ENCODE measurements at regions not wholly inside any gene's neighbourhood (a gene's known extent, or its start where the extent isn't known, plus 50 kb on each side); places are given as distances from the start of the nearest gene placed in this dataset.
"Not testable (repeated sequence)": the region's sequence is repeated elsewhere in the genome, so short reads cannot be mapped to it uniquely, and the experiment has no call there.

DNA sequence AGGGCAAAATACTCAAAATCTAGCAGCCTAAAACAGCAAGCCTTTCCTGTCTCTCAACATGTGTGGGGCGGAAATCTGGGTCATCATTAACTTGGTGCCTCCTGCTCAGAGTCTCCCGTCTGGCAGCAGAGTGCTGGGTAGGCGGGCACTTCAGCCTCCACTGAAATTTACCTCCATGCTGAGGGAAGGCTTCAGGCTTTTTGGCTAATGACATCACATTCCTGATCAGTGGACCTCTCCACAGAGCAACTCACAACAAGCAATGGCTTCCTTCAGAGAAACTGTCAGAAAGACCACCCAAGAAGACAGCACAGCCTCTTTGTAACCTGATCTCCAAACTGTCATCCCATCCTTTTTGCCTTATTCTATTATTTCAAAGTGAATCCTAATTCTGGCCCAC lies 1109.0 kb downstream of the UQCRFS1 start:
- no peak for DNase-seq

DNA sequence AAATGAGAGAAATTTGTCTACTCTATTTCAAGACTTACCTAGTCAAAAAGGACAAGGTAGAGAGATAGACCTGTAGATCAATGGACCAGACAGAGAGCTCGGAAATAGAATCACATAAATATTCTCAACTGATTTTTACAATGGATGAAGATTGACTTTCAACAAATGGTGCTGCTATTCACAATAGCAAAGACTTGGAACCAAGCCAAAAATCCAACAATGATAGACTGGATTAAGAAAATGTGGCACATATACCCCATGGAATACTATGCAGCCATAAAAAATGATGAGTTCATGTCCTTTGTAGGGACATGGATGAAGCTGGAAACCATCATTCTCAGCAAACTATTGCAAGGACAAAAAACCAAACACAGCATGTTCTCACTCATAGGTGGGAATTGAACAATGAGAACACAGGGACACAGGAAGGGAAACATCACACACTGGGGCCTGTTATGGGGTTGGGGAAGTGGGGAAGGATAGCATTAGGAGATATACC lies 1128.2 kb downstream of the UQCRFS1 start:
- DNase-seq, result not testable (repeated sequence)

DNA sequence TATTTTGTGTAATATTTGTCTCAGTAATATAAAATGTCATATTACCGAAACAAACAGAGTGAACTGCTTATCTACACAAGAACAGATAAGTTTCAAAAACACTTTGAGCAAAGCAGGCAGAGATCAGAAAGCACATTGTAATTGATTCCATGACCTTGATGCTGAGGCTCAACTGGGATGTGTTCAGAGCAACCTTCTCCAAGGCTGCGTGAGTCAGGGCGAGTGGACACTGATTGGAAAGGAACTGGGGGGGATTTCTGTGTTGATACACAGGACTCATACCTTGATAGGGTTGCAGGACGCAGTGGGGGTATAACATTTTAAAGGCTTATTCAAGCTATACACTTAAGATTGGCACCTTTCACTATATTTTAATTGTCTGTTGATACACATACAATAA lies 1136.3 kb downstream of the UQCRFS1 start:
- no peak for DNase-seq

DNA sequence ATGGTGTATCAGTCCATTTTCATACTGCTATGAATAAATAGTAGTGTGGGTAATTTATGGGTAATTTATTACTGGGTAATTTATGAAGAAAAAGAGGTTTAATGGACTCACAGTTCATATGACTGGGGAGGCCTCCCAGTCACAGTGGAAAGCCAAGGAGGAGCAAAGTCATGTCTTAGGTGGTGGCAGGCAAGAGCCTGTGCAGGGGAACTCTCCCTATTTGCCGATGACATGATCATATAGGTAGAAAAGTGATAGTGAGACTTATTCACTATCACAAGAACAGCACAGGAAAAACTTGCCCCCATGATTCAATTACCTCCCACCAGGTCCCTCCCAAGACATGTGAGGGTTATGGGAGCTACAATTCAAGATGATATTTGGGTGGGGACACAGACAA lies 1137.7 kb downstream of the UQCRFS1 start:
- no peak for DNase-seq

DNA sequence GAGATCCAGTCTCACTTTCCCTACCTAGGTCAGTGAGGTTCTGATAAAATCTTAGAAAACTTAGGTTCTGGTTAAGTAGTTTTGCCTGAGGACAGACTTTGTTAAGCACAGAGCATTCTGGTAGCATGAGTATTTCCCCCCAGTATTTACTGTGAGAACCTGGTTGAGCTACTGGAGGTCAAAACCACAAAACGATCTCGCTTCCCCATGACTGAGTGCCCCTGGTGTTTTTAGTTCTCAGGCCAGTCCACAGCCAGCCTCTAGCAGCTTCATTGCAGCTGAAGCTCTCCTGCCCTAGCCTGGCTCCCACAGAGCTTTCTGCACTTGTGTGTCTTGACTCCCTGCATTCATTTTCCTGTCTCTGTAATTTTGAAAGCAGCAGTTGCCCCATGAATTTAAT lies 1138.2 kb downstream of the UQCRFS1 start:
- DNase-seq, result no peak

DNA sequence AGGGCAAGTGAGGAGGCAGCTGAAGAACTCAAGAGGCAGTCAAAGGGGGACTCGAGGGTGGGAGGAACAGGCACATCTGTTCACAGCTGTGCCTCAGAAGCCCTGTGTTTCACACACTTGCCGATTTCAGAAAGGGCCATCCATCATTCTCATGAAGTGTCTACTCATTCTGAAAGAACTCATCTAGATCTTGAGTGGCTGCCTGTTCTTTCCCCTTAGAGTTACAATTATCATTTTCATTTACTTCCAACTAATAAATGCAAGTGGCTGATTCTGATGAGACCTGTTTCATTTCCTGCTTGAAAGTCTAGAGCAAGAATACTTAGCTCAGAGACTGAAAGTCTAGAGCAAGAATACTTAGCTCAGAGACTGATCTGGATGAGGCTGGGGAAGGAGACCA lies 1145.1 kb downstream of the UQCRFS1 start:
- no peak for DNase-seq

DNA sequence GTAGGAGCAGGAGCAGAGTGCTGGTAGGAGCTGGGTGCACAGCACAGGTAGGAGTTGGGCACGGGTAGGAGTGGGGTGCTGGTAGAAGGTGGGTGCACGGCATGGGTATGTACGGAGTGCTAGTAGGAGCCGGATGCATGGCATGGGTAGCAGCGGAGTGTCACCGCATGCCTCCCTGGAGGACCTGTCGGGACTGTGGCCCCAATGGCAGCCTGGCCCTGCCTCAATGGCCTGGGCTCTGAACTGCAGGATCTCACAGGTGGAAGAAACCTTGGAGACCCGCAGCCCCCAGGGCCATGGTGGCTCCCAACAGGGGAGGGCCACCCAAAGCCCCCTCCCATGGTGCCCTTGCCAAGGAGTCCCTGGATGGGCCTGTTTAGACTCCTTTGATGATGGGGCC lies 1146.0 kb downstream of the UQCRFS1 start:
- no peak for DNase-seq

DNA sequence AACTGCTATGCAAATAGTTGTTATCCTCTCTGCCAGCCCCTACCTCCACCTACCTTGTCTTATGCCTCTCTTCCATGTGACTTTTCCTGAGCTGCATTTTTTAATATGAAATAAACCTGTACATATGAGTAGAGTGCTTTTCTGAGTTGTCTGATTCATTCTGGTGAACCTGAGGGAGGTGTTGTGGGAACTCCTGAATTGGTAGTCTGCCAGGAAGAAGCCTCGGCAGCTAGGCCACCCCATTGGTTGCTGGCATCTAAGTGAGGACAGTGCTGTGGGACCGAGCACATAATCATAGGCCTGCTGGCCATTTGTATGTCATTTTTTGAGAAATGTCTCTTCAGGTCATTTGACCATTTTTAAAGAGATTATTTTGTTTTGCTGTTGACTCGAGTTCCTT lies 1146.8 kb downstream of the UQCRFS1 start:
- DNase-seq, result no peak

DNA sequence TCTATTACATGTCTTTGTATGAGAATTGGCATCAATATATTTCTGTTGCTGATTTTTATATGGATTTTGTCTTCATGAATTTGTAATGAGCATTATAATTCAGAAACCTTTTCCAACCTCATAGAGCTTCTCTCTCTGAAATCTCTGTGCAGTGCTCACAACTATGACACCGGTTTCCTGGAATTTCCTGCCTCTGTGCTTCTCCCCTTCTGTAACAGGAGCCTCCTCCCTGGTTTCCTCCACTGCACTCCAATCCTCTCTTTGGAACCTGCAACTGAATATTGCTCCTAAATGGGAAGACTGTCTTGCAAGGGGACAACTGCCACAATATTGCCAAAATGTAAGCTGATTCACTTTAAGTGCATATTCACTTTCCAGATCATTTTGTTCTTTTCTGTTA lies 1147.9 kb downstream of the UQCRFS1 start:
- DNase-seq, result no peak

DNA sequence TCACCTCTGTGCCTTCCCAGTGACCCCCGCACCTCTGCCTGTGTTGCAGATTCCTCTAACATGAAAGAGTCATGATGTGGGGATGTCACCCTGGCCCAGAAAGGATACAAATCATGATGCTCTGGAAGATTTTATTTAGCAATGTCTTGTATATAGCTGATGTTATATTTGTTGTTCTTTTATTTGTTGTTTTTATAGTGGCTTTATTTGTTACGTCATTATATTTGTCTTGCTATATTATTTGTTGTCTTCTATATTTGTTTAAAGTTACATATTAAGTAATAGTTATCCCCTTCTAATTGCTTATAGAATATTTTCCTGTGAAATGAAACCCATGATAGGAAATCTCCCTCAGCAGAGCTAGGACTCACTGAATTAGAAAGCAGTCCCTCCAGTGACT lies 1149.2 kb downstream of the UQCRFS1 start:
- DNase-seq, result no peak

DNA sequence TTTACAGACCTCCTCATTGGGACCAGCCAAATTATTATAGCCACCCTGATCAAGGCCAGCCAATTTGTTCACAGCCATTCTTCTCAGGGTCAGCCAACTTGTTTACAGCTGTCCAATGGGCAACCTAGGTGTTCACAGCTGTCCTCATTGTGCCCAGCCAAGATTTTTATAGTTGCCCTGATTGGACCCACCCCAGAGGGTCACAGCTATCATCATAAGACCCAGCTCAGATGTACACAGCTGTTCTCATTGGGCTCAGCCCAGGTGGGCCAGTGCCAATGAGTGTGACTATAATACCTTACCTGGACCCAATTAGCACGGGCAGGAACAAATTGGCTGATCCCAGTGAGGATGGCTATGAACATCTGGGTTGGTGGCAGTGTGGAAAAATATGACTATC lies 1151.8 kb downstream of the UQCRFS1 start:
- DNase-seq, result no peak

DNA sequence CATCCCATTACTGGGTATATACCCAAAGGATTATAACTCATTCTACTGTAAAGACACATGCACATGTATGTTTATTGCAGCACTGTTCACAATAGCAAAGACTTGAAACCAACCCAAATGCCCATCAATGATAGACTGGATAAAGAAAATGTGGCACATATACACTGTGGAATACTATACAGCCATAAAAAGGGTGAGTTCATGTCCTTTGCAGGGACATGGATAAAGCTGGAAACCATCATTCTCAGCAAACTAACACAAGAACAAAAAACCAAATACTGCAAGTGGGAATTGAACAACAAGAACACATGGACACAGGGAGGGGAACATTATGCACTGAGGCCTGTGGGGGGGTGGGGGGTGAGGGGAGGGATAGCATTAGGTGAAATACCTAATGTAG lies 1155.9 kb downstream of the UQCRFS1 start:
- not testable (repeated sequence) for DNase-seq

DNA sequence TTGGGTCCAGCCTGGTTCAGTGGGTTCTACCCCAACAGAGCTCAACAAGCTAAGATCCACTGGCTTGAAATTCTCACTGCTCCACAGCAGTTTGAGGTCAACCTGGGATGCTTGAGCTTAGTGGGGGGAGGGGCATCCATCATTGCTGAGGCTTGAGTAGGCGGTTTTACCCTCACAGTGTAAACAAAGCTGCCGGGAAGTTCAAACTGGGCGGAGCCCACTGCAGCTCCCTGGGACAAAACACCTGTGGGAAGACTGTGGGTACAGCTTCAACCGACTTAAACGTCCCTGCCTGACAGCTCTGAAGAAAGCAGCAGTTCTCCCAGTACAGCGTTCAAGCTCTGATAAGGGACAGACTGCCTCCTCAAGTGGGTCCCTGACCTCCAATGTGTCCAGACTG lies 1161.9 kb downstream of the UQCRFS1 start:
- DNase-seq, result no peak

DNA sequence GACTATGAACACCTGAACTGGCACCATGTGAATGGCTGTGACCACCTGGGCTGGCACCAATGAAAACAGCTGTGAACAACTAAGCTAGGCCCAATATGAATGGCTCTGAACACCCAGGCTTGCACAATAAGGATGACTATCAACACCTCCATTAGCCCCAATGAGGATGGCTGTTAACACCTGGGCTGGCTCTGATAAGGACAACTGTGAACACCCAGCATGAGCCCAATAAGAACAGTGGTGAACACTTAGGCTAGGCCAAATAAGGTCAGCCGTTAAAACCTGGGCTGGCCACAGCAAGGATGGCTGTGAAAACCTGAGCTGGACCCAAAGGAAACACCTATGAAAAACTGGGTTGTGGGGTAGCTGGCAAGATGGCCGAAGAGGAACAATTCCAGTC lies 1163.1 kb downstream of the UQCRFS1 start:
- no peak for DNase-seq

DNA sequence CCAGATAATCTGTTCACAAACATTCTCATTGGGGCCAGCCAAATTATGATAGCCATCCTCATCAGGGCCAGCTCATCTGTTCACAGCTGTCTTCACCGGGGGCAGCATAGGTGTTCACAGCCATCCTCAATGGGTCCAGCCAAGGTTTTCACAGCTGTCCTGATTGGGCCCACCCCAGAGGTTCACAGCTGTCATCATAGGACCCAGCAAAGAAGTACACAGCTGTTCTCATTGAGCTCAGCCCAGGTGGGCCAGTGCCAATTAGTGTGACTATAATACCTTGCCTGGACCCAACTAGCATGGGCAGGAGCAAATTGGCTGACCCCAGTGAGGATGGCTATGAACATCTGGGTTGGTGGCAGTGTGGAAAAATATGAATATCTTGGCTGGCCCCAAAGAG lies 1166.0 kb downstream of the UQCRFS1 start:
- no peak for DNase-seq

DNA sequence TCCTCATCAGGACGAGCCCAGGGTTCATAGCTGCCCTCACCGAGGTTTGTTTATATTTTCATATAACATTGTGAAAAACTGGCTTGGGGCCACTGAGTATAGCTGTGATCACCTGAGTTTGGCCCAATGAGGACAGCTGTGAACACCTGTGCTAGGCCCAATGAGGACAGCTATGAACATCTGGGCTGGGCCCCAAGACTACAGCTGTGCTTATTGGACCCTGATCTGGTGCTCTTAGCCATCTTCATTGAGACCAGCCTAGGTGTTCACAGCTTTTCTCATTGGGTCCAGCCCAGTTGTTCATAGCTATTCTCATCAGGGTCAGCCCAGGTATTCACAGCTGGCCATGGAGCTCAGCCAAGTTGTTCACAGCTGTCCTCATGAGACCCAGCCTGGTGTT lies 1167.3 kb downstream of the UQCRFS1 start:
- no peak for DNase-seq

DNA sequence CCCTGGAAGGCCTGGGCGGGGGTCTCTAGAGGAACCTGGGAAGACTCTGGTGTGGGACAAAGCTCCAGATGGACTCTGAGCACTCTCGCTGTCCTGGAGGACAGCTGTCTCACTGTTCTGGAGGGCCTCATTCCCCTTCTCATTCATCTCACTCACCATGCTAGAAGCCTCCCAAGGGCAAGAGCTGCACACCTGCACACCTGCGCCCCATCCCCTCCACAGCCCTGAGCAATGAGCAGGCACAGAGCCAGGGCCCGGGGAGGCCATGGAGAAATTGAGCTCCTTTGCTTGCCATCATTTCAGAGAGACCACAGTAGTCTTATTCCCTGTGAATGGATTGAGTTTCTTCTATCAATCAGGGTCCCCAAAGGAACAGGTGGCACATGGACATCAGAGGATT lies 1168.5 kb downstream of the UQCRFS1 start:
- no peak for DNase-seq

DNA sequence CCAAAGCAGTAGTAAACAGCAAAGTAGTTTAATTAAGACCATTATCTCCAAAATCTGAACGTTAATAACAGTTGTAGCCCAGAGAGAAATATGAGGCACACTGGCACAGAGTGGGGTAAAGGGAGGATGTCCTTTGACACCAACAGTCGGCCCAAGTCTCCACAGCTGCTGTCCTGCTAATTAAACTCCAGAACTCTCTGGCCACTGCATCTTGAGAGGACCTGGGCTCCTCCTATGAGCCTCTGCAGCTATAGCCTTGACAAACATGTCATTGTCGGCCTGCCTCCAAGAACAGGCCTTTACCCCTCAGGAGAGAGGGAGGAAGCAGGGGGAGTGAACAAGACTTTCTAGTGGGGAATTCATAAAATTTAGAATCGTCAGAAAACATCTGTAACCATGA lies 1170.4 kb downstream of the UQCRFS1 start:
- DNase-seq, result no peak

DNA sequence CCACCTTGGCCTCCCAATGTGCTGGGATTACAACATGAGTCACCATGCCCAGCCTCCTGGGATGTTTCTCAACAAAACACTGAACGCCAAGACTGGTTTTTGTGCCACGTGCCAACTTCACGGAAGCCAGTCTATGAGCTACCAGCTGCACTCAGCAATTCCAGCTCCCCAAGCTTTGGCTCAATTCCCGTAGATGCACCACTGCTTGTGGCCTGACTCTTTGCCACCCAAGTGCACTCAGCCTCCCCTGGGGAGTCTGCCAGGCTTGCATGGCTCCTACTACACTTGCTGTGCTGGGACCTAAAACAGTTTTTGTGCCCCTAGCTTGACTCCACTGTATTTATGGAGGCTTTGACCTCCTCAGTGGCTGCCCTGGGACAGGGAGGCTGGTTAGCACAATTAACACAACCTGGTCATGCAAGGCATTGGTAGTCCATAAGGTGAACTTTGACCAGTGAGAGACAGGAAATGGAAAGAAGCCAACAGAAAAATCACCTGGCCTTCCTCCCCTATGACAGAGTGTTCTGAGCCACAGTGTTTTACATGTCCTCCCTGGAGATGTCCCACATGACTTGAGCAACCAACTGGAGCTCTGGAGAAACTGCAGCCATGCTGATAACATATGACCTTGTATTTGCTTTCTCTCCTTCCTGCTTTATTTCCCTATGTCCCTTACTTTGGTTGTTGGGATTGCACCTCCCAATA lies 1173.1 kb downstream of the UQCRFS1 start:
- DNase-seq, result no peak

DNA sequence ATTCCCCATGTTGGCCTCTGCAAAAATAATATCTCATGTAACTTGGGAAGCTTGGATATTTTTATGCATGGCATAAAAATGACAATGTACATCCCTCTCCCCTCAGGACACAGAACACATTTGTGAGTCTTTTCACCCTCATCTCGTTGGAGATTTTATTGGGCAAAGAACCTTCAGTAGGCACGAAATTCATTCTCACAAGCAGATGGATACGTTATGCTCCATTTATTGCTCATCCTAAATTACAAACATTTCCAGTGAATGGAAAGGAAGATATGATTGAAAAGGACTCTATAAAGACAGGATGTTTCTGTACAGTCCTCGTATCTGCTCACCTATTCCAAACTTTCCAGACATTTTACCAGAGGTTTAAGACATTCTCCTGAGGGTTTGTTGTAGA lies 1175.8 kb downstream of the UQCRFS1 start:
- DNase-seq, result no peak

DNA sequence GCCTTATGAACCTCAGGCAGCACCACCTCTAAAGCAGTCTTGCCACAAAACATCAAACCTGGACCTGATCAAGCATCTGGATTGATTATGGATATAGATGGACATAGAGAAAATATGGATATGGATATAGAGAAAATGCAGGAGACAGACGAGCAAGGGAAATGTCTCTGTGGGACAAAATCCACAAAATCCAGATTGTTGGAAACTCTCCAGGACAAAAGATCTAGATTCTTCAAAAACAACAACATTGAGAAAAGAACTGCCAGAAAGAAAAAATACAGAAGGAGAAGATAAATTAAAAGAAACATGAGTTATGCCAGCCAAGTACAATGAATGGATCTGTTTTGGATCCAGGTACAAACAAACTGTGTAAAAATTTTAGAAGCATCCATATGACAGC lies 1176.5 kb downstream of the UQCRFS1 start:
- no peak for DNase-seq

DNA sequence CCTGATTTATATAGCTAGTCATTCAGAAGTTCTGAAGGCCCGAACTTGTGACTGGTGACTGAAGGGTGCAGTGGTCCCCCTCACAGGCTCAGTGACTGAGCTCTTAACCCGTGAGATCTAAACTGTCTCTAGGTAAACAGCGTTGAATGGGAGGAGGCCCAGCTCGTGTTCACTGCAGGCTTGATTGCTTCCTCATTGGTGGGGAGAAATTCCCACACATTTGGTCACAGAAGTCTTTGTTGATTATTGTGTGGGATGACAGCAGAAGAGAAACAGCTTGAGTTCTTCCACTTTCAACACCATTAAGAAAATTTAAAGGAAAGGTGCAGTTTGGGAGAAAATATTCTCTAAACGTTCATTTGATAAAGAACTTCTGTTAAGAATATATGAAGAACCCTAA lies 1178.0 kb downstream of the UQCRFS1 start:
- DNase-seq, result no peak

DNA sequence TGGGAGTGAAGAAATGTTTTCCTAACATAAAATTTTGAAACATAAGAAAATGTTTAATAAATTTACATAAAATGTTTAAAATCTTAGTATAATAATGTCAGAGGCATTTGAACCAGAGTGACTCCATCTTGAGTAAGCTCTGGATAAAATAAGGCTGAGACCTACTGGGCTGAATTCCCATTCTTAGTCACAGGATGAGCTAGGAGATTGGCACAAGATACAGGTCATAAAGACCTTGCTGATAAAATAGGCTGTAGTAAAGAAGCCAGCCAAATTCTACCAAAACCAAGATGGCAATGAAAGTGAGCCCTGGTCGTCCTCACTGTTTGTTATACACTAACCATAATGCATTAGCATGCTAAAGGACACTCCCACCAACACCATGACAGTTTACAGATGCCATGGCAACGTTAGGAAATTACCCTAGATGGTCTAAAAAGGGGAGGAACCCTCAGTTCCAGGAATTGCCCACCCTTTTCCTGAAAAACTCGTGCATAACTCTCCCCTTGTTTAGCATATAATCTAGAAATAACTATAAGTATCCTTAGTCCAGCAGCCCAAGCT lies 1184.0 kb downstream of the UQCRFS1 start:
- DNase-seq, result no peak

DNA sequence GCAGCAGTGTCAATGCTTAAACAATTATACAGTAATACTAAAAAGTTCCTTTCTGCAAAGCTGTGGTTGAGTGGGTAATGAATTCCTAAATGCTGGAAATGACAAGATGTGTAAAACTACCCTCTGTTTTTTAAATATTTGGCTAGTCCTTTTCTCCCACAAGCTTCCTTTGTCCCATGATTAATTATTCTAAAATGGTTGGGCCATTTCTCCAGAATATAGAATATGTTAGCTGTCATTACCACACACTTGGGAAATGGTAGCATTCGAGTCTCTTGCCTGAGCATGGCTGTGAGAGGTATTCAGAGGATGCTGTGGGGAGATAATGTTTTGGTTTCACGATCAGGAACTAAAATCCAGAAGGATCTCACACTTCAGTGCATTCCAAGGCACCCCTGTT lies 1185.8 kb downstream of the UQCRFS1 start:
- DNase-seq, result no peak

DNA sequence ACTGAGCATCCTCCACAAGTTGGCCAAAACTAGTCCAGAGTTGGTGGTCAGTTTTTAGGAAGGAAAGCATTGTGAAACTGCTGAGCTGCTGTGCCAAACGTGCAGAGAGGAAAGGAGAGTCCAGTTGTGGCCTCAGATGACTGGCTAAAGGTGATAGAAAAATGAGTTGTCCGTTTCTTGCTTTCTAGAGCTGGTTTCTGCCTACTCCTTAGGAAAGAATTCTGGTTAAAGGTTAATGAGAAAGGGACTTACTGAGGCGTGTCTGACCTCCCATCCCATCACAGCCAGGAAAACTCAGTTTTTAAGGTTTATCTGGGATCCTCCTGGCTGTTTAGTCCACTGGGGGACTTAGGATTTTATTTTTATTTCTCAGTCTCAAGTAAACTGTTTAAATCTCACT lies 1186.3 kb downstream of the UQCRFS1 start:
- DNase-seq, result no peak

All from NCI-H2081 (cell line).